ENCODE measurements at regions not wholly inside any gene's neighbourhood (a gene's known extent, or its start where the extent isn't known, plus 50 kb on each side); places are given as distances from the start of the nearest gene placed in this dataset.

DNA sequence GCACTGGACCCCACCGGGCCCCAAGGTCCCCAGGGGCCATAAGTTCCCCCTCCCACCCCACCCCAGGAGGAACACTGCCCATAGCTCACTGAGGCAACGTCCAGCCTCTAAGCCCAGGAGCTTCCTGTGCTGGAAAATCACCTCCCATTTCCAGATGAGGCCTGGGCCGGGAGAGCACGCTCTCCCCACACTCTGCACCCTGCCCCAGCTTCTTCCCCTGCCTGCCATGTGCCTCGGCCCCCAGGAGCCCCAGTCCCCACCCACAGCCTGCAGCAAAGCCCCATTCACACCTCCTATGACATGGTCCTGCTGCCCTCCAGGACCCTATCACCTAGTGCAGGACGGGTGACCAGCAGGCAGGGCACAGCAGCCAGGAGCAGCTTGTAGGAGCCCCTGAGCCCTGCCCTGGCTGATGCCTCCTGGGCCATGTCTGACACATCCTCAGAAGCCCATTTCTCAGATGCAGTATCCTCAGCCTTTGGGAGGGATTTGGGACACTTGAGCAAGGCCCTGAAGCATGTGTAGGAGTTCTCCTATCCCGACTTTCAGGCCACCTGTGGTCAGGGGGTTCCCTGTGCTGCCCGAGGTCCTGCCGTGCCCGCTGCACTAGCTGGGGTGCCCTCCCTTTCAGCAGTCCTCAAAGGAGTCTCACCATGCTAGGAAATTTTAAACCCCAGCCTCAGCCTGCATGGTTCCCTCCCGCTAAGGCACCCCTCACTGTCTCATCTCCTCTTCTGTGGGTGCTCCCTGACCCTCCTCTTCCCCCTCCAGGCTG lies 119.4 kb upstream of the FOXD4L5 start:
- Histone ChIP-seq H3K27ac (ENCODE audit: control insufficient read depth, insufficient read depth) (no peak overlapping the region), H3K79me2 (ENCODE audit: control insufficient read depth, insufficient read depth, low read length) (no peaks in the 10 kb centered on the region), H3K4me1 (ENCODE audit: control insufficient read depth, insufficient read depth, low read length) (no peaks in the 10 kb centered on the region), H2AFZ (ENCODE audit: control insufficient read depth, low read depth, low read length) (no peak overlapping the region), H3K36me3 (ENCODE audit: control insufficient read depth in 2 of 2, insufficient read depth in 2 of 2, low read length in 1 of 2) (no peaks in the 10 kb centered on the region), H3K27me3 (replicated peaks in 1 of 2; ENCODE audit: control insufficient read depth in 2 of 2, insufficient read depth in 2 of 2, low read length in 1 of 2) (no peaks in the 10 kb centered on the region), H3K9me3 (replicated peaks; ENCODE audit: control insufficient read depth, insufficient read depth, low read length) (no peaks in the 10 kb centered on the region; the same call in 2 of the 3 replicates), H3K9ac (ENCODE audit: control insufficient read depth, insufficient read depth, low read length) (no peak overlapping the region), H3K4me3 (no peak overlapping the region), H3K4me2 (ENCODE audit: control insufficient read depth, insufficient read depth) (no peak overlapping the region), H4K20me1 (ENCODE audit: control insufficient read depth, insufficient read depth) (no peaks in the 10 kb centered on the region)
- ATAC-seq, result no peak
- ChIA-PET RAD21 (ENCODE audit: unreplicated experiment) (no interaction called here), CTCF (no interaction called here), POLR2A (no interaction called here), SMC1A (ENCODE audit: uncharacterized antibody, unreplicated experiment) (no interaction called here)
- WGBS (ENCODE audit: insufficient coverage, insufficient replicate concordance, low lambda C conversion rate, missing lambda C conversion rate), result 9% methylated on average over 7 of the region's 11 CpGs
- no TSS peak for BruUV-seq (replicated peaks)
- intact Hi-C loops (cut with micrococcal nuclease; ENCODE audit: unreplicated experiment), result no loop called here
- DNase-seq (ENCODE audit: low read depth, low spot score), result no peak
- FAIRE-seq, result no peak
- in situ Hi-C loops (cut with MboI), result no loop called here
- TF ChIP-seq CREB1 (IDR thresholded peaks at IDR 0.05; ENCODE audit: low read depth) (no peak), ATF3 (IDR thresholded peaks at IDR 0.05; ENCODE audit: borderline replicate concordance, extremely low read depth, low read depth, low read length) (no peak), GABPA (IDR thresholded peaks at IDR 0.05; ENCODE audit: low read depth) (no peak), DPF2 (IDR thresholded peaks at IDR 0.05) (no peak), POLR2AphosphoS5 (IDR thresholded peaks at IDR 0.05; ENCODE audit: low read length) (no peak), ZSCAN29 (IDR thresholded peaks at IDR 0.05) (no peak), TCF7 (IDR thresholded peaks at IDR 0.05; ENCODE audit: borderline replicate concordance) (no peak), IRF4 (IDR thresholded peaks at IDR 0.05; ENCODE audit: low read depth, low read length) (no peak), JUNB (IDR thresholded peaks at IDR 0.05) (no peak), PAX8 (IDR thresholded peaks at IDR 0.05) (no peak), STAT1 (conservative IDR thresholded peaks at IDR 0.05) (no peak)
- TF ChIP-seq, protein P1, sequence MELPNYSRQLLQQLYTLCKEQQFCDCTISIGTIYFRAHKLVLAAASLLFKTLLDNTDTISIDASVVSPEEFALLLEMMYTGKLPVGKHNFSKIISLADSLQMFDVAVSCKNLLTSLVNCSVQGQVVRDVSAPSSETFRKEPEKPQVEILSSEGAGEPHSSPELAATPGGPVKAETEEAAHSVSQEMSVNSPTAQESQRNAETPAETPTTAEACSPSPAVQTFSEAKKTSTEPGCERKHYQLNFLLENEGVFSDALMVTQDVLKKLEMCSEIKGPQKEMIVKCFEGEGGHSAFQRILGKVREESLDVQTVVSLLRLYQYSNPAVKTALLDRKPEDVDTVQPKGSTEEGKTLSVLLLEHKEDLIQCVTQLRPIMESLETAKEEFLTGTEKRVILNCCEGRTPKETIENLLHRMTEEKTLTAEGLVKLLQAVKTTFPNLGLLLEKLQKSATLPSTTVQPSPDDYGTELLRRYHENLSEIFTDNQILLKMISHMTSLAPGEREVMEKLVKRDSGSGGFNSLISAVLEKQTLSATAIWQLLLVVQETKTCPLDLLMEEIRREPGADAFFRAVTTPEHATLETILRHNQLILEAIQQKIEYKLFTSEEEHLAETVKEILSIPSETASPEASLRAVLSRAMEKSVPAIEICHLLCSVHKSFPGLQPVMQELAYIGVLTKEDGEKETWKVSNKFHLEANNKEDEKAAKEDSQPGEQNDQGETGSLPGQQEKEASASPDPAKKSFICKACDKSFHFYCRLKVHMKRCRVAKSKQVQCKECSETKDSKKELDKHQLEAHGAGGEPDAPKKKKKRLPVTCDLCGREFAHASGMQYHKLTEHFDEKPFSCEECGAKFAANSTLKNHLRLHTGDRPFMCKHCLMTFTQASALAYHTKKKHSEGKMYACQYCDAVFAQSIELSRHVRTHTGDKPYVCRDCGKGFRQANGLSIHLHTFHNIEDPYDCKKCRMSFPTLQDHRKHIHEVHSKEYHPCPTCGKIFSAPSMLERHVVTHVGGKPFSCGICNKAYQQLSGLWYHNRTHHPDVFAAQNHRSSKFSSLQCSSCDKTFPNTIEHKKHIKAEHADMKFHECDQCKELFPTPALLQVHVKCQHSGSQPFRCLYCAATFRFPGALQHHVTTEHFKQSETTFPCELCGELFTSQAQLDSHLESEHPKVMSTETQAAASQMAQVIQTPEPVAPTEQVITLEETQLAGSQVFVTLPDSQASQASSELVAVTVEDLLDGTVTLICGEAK (IDR thresholded peaks at IDR 0.05; ENCODE audit: borderline replicate concordance), result no peak
- TF ChIP-seq, protein P2, sequence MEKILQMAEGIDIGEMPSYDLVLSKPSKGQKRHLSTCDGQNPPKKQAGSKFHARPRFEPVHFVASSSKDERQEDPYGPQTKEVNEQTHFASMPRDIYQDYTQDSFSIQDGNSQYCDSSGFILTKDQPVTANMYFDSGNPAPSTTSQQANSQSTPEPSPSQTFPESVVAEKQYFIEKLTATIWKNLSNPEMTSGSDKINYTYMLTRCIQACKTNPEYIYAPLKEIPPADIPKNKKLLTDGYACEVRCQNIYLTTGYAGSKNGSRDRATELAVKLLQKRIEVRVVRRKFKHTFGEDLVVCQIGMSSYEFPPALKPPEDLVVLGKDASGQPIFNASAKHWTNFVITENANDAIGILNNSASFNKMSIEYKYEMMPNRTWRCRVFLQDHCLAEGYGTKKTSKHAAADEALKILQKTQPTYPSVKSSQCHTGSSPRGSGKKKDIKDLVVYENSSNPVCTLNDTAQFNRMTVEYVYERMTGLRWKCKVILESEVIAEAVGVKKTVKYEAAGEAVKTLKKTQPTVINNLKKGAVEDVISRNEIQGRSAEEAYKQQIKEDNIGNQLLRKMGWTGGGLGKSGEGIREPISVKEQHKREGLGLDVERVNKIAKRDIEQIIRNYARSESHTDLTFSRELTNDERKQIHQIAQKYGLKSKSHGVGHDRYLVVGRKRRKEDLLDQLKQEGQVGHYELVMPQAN (conservative IDR thresholded peaks at IDR 0.05), result no peak
- TF ChIP-seq, protein P3, sequence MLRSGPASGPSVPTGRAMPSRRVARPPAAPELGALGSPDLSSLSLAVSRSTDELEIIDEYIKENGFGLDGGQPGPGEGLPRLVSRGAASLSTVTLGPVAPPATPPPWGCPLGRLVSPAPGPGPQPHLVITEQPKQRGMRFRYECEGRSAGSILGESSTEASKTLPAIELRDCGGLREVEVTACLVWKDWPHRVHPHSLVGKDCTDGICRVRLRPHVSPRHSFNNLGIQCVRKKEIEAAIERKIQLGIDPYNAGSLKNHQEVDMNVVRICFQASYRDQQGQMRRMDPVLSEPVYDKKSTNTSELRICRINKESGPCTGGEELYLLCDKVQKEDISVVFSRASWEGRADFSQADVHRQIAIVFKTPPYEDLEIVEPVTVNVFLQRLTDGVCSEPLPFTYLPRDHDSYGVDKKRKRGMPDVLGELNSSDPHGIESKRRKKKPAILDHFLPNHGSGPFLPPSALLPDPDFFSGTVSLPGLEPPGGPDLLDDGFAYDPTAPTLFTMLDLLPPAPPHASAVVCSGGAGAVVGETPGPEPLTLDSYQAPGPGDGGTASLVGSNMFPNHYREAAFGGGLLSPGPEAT (IDR thresholded peaks at IDR 0.05; ENCODE audit: low read depth), result no peak
- TF ChIP-seq, protein P4, sequence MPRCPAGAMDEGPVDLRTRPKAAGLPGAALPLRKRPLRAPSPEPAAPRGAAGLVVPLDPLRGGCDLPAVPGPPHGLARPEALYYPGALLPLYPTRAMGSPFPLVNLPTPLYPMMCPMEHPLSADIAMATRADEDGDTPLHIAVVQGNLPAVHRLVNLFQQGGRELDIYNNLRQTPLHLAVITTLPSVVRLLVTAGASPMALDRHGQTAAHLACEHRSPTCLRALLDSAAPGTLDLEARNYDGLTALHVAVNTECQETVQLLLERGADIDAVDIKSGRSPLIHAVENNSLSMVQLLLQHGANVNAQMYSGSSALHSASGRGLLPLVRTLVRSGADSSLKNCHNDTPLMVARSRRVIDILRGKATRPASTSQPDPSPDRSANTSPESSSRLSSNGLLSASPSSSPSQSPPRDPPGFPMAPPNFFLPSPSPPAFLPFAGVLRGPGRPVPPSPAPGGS (IDR thresholded peaks at IDR 0.05; ENCODE audit: borderline replicate concordance, insufficient read depth, low read depth, low read length, poor library complexity, severe bottlenecking), result no peak

Measured in GM12878 (cell line).